Caco-2 (cell line): ENCODE measurements at regions not wholly inside any gene's neighbourhood (a gene's known extent, or its start where the extent isn't known, plus 50 kb on each side); places are given as distances from the start of the nearest gene placed in this dataset.
"Not testable (repeated sequence)": the region's sequence is repeated elsewhere in the genome, so short reads cannot be mapped to it uniquely, and the experiment has no call there.

Source experiments
- BruUV-seq: library from RNA; stranded (reverse); fragments of 400-500 nt; replicated peaks from 2 replicates; lab custom pipeline; 2021; lab: Mats Ljungman, UMichigan
- CTCF ChIA-PET: fragments of 300-600 bp; sonication (Branson Sonifier 250); formaldehyde crosslinking; loops from one replicate; lab custom pipeline; 2022; ENCODE audit warnings: antibody characterized with exemption; lab: Charles Lee
- POLR2A ChIA-PET: fragments of 300-600 bp; sonication (Branson Sonifier 250); formaldehyde crosslinking; loops from one replicate; lab custom pipeline; 2022; ENCODE audit warnings: antibody characterized with exemption; lab: Charles Lee
- DNase-seq, 2 experiments: peaks; one replicate each; pipeline versions ENCODE4 v3.0.0 to v3.0.0-alpha.2; 2020 to 2022
- H3K27me3 ChIP-seq: replicated peaks from 2 replicates; pipeline ENCODE4 v1.6.0; 2011; ENCODE audit warnings: low read length; ENCODE audit not compliant: control insufficient read depth, insufficient read depth
- H3K36me3 ChIP-seq: 2 replicates; pipeline ENCODE4 v1.5.1; 2011; ENCODE audit warnings: low read length; ENCODE audit not compliant: control insufficient read depth, insufficient read depth
- H3K4me1 ChIP-seq: fragments of 250-450 bp; sonication (Bioruptor Pico); 2 replicates; pipeline ENCODE4 v1.5.1; 2020; ENCODE audit warnings: mild to moderate bottlenecking
- H3K4me3 ChIP-seq: 2 replicates; pipeline ENCODE4 v1.5.1; 2011; ENCODE audit warnings: low read depth, mild to moderate bottlenecking, control low read depth, low read length
- H3K9me3 ChIP-seq: fragments of 250-450 bp; sonication (Bioruptor Pico); 2 replicates; pipeline ENCODE4 v1.5.1; 2020; ENCODE audit warnings: mild to moderate bottlenecking, moderate library complexity
- H3K27ac Mint-ChIP-seq: one replicate; pipeline ENCODE4 v1.8.0; 2022; ENCODE audit warnings: mixed read lengths; ENCODE audit not compliant: unreplicated experiment
- H3K27me3 Mint-ChIP-seq: one replicate; pipeline ENCODE4 v1.8.0; 2022; ENCODE audit warnings: mixed read lengths; ENCODE audit not compliant: insufficient read depth, unreplicated experiment
- H3K36me3 Mint-ChIP-seq: one replicate; pipeline ENCODE4 v1.8.0; 2022; ENCODE audit warnings: mild to moderate bottlenecking, mixed read lengths; ENCODE audit not compliant: insufficient read depth, unreplicated experiment
- H3K4me1 Mint-ChIP-seq: one replicate; pipeline ENCODE4 v1.8.0; 2022; ENCODE audit warnings: low read depth, mixed read lengths; ENCODE audit not compliant: unreplicated experiment
- H3K4me3 Mint-ChIP-seq: one replicate; pipeline ENCODE4 v1.8.0; 2022; ENCODE audit warnings: mild to moderate bottlenecking, moderate library complexity, mixed read lengths; ENCODE audit not compliant: unreplicated experiment
- H3K9me3 Mint-ChIP-seq: one replicate; pipeline ENCODE4 v1.8.0; 2022; ENCODE audit warnings: mixed read lengths; ENCODE audit not compliant: unreplicated experiment
- CTCF ChIP-seq, 2 experiments: fragments of 200-600 bp in 1 of 2; IDR thresholded peaks; 1 replicate in 1 of 2; 2 replicates in 1 of 2; pipeline versions ENCODE4 v1.5.1 to v1.8.0; 2011 to 2022; ENCODE audit warnings: antibody characterized with exemption in 1 of 2, control low read depth in 1 of 2, inconsistent platforms in 1 of 2, low read depth in 1 of 2, low read length in 1 of 2, mild to moderate bottlenecking in 1 of 2, moderate library complexity in 1 of 2; ENCODE audit not compliant: insufficient read depth in 1 of 2, severe bottlenecking in 1 of 2, unreplicated experiment in 1 of 2
- intact Hi-C: fragments of 100-400 bp; cut with micrococcal nuclease; formaldehyde crosslinking; loops from one replicate; pipeline ENCODE4 v1.10.0; 2022; ENCODE audit not compliant: unreplicated experiment

DNA sequence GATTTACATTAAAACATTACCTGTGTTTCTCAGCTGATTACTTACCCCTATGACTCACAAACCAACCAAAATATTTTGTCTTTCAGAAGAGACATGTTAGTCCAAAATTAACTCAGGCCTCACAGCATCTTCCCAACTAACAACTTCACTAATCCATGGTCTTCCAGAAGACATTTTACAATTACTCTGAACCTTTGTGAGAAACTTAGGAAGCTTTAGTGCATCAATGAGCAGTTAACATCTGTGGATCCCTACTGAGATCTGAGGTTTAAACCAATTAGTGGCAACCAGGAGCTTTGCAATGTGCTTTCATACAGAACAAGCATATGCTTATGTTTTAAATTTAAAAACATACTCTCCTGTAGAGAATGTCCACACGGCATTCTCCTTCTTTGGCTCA, 269.7 kb downstream of the UBE3D start:
- intact Hi-C loops, result no loop called here
- no peaks in the 10 kb centered on the region for H3K27me3 ChIP-seq
- H3K9me3 ChIP-seq, result no peaks in the 10 kb centered on the region
- no peaks in the 10 kb centered on the region for H3K4me1 ChIP-seq
- Mint-ChIP-seq H3K4me1 (no peaks in the 10 kb centered on the region), H3K27ac (no peak overlapping the region), H3K27me3 (peaks cover 7% of the 10 kb centered on the region), H3K9me3 (no peaks in the 10 kb centered on the region), H3K36me3 (no peaks in the 10 kb centered on the region), H3K4me3 (no peak overlapping the region)
- ChIA-PET CTCF (no interaction called here), POLR2A (no interaction called here)
- no peak for TF ChIP-seq CTCF (IDR thresholded peaks at IDR 0.05; ENCODE audit: insufficient read depth in 1 of 2, low read depth in 1 of 2, low read length in 1 of 2, severe bottlenecking in 1 of 2, unreplicated experiment in 1 of 2)
- no peaks in the 10 kb centered on the region for H3K36me3 ChIP-seq
- no peak for DNase-seq
- no TSS peak for BruUV-seq
- no peak overlapping the region for H3K4me3 ChIP-seq

- no peaks in the 10 kb centered on the region for H3K4me1 ChIP-seq
- no peaks in the 10 kb centered on the region for H3K36me3 ChIP-seq
- Mint-ChIP-seq H3K4me1 (no peaks in the 10 kb centered on the region), H3K27ac (no peak overlapping the region), H3K9me3 (peaks cover 16% of the 10 kb centered on the region), H3K4me3 (no peak overlapping the region), H3K27me3 (no peaks in the 10 kb centered on the region), H3K36me3 (no peaks in the 10 kb centered on the region)
- no peak for DNase-seq
- H3K9me3 ChIP-seq, result no peaks in the 10 kb centered on the region
- BruUV-seq, result no TSS peak
- no peaks in the 10 kb centered on the region for H3K27me3 ChIP-seq
- intact Hi-C loops, result no loop called here
- H3K4me3 ChIP-seq, result no peak overlapping the region
- ChIA-PET CTCF (no interaction called here), POLR2A (no interaction called here)
- no peak for TF ChIP-seq CTCF (IDR thresholded peaks at IDR 0.05; ENCODE audit: insufficient read depth in 1 of 2, low read depth in 1 of 2, low read length in 1 of 2, severe bottlenecking in 1 of 2, unreplicated experiment in 1 of 2)
Observed at GRCh38 chr6:82801083-82801482, 264.6 kb downstream of the UBE3D start.

GRCh38 chr6:82816243-82816642, 249.4 kb downstream of the UBE3D start:
- H3K4me1 ChIP-seq, H3K36me3 Mint-ChIP-seq, H3K27ac Mint-ChIP-seq, BruUV-seq, H3K9me3 Mint-ChIP-seq, H3K4me3 ChIP-seq, DNase-seq, POLR2A ChIA-PET, H3K4me1 Mint-ChIP-seq, H3K4me3 Mint-ChIP-seq, H3K27me3 ChIP-seq, H3K27me3 Mint-ChIP-seq, H3K36me3 ChIP-seq, H3K9me3 ChIP-seq, CTCF ChIA-PET, intact Hi-C loops: not testable (repeated sequence)

DNA sequence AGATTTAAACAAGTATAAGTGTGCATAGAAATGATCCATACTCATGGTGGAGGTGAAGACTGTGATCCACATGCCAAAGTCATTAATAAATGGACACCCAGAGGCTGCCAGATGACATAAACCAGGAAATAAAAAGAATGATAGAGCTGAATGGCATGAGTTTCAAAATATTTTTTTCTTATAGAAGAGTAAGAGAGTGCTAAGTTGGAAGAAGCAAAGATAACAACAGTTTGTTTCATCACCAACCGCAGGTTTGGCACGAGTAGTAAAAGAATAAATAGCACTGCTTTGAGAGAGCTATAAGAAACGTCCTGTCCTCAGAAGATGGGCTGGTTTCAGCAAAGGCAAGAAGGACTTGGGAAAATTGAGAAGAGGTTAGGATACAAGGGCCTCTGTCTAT, 246.9 kb downstream of the UBE3D start:
- no peak for DNase-seq
- H3K27me3 Mint-ChIP-seq, result peaks cover 6% of the 10 kb centered on the region
- no peaks in the 10 kb centered on the region for H3K9me3 Mint-ChIP-seq
- BruUV-seq, result no TSS peak
- H3K36me3 ChIP-seq, result no peaks in the 10 kb centered on the region
- H3K4me3 ChIP-seq, result no peak overlapping the region
- H3K4me1 Mint-ChIP-seq, result no peaks in the 10 kb centered on the region
- no peaks in the 10 kb centered on the region for H3K27me3 ChIP-seq
- CTCF ChIA-PET, result no interaction called here
- POLR2A ChIA-PET, result no interaction called here
- no peak overlapping the region for H3K27ac Mint-ChIP-seq
- intact Hi-C loops, result no loop called here
- no peak for TF ChIP-seq CTCF (IDR thresholded peaks at IDR 0.05; ENCODE audit: insufficient read depth in 1 of 2, low read depth in 1 of 2, low read length in 1 of 2, severe bottlenecking in 1 of 2, unreplicated experiment in 1 of 2)
- no peak overlapping the region for H3K4me3 Mint-ChIP-seq
- no peaks in the 10 kb centered on the region for H3K4me1 ChIP-seq
- H3K36me3 Mint-ChIP-seq, result no peaks in the 10 kb centered on the region
- H3K9me3 ChIP-seq, result no peaks in the 10 kb centered on the region
